ENCODE measurements at regions not wholly inside any gene's neighbourhood (a gene's known extent, or its start where the extent isn't known, plus 50 kb on each side); places are given as distances from the start of the nearest gene placed in this dataset.

- no peak for DNase-seq
Observed at GRCh38 chr4:146022541-146022940, 83.9 kb upstream of the ZNF827 start.

- DNase-seq = no peak
Observed at GRCh38 chr4:146018247-146018646, 79.6 kb upstream of the ZNF827 start.

- no peak for DNase-seq
Observed at GRCh38 chr4:146004730-146005129, 66.1 kb upstream of the ZNF827 start.

- no peak for DNase-seq
Observed at GRCh38 chr4:145988628-145989027, 50.0 kb upstream of the ZNF827 start.
